Peyer's patch (tissue), 4 donors: ENCODE measurements at regions not wholly inside any gene's neighbourhood (a gene's known extent, or its start where the extent isn't known, plus 50 kb on each side); places are given as distances from the start of the nearest gene placed in this dataset.

Experiments used
- POLR2A ChIP-seq, 2 donors: fragments of 450-650 bp; IDR thresholded peaks; one replicate each; pipeline ENCODE4 v1.5.1; 2017; ENCODE audit warnings: antibody characterized with exemption in 2 of 2, mild to moderate bottlenecking in 2 of 2, moderate library complexity in 2 of 2
- TF ChIP-seq, protein P1 (sequence below), 6 experiments: fragments of 450-650 bp in 4 of 6; fragments of 200-600 bp in 2 of 6; sonication (generic) in 1 of 6; IDR thresholded peaks; one replicate each; pipeline ENCODE4 v1.5.1; 2017 to 2019; ENCODE audit warnings: antibody characterized with exemption in 6 of 6, mild to moderate bottlenecking in 3 of 6, moderate library complexity in 1 of 6

DNA sequence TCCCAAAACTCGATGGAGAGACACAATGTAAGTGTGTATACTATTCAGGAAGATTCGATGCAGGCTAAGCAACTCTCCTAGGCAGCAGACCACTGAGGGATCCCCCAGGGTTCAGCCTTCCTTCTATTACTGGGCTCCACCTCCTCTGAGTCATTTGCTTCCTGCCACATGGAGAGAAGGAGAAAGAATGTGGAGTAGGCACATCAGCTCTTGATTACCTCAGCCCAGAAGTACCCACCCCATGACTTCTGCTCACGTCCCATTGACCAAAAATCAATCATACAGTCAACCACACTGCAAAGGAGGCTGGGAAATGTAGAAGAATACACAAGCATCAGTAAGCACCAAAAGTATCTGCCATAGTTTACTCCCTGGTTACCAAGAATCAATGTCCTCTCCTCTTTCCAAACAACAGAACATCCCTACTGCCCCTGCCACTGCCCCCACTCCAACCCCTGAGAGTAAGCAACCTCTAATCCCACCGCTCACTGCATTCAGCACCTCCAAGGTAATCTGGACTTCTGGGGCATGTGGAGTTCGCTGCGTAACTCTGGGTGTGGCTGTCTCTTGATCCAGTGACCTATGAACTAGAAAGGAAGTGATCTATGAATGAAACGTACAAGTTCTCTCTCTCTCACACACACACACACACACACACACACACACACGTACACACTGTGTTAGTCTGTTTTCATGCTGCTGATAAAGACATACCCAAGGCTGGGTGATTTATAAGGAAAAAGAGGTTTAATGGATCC, 91.2 kb upstream of the C1QTNF7 start:
- TF ChIP-seq, protein P1, sequence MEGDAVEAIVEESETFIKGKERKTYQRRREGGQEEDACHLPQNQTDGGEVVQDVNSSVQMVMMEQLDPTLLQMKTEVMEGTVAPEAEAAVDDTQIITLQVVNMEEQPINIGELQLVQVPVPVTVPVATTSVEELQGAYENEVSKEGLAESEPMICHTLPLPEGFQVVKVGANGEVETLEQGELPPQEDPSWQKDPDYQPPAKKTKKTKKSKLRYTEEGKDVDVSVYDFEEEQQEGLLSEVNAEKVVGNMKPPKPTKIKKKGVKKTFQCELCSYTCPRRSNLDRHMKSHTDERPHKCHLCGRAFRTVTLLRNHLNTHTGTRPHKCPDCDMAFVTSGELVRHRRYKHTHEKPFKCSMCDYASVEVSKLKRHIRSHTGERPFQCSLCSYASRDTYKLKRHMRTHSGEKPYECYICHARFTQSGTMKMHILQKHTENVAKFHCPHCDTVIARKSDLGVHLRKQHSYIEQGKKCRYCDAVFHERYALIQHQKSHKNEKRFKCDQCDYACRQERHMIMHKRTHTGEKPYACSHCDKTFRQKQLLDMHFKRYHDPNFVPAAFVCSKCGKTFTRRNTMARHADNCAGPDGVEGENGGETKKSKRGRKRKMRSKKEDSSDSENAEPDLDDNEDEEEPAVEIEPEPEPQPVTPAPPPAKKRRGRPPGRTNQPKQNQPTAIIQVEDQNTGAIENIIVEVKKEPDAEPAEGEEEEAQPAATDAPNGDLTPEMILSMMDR (IDR thresholded peaks at IDR 0.05): no peak
- TF ChIP-seq POLR2A (IDR thresholded peaks at IDR 0.05): no peak
